K562 (cell line): ENCODE measurements at regions not wholly inside any gene's neighbourhood (a gene's known extent, or its start where the extent isn't known, plus 50 kb on each side); places are given as distances from the start of the nearest gene placed in this dataset.

ENCODE experiments used
- ATAC-seq: fragments of 200-7000 bp; cut with Tn5 transposase; 3 replicates; pipeline ENCODE4 v1.9.1; 2020; ENCODE audit warnings: moderate library complexity
- BruUV-seq: library from RNA; stranded (reverse); fragments of 400-500 nt; replicated peaks from 2 replicates; lab custom pipeline; 2021; lab: Mats Ljungman, UMichigan
- CTCF ChIA-PET: fragments of 300-600 bp; formaldehyde crosslinking; extraction: SDS; loops from one replicate; lab custom pipeline; 2021; ENCODE audit warnings: low intra/inter-chr PET ratio; lab: Yijun Ruan, JAX
- POLR2A ChIA-PET: fragments of 300-600, 350-650 bp; sonication (Branson Sonifier 250); formaldehyde crosslinking; extraction: SDS; loops from one replicate; lab custom pipeline; 2021; ENCODE audit warnings: antibody characterized with exemption, inconsistent platforms; lab: Yijun Ruan, JAX
- DNase-seq, 4 experiments: peaks; one replicate each; pipeline versions ENCODE4 v3.0.0 to v3.0.0-alpha.2; 2011 to 2018; ENCODE audit warnings: low spot score in 3 of 4, mixed read lengths in 3 of 4; ENCODE audit errors: extremely low read depth in 1 of 4
- FAIRE-seq: peaks from 2 replicates; lab custom pipeline; 2011; peaks lifted over from hg19 to GRCh38; lab: Jason Lieb, UNC
- H2AFZ ChIP-seq: 2 replicates; pipeline ENCODE4 v1.6.0; 2011; ENCODE audit warnings: low read depth, low read length, control low read depth, inconsistent platforms
- H3K27ac ChIP-seq: fragments of 200-600 bp; 3 replicates; pipeline ENCODE4 v1.8.0; 2011; ENCODE audit warnings: low read depth, mild to moderate bottlenecking, control low read depth, inconsistent platforms, low read length, moderate library complexity, mixed read lengths; ENCODE audit errors: extremely low read depth
- H3K27me3 ChIP-seq, 2 experiments: fragments of 300-600 bp in 1 of 2; 2 replicates in 1 of 2; 3 replicates in 1 of 2; pipeline versions ENCODE4 v1.6.0 to v1.8.0; 2011; ENCODE audit warnings: inconsistent platforms in 2 of 2, low read length in 2 of 2, mild to moderate bottlenecking in 1 of 2, mixed read lengths in 1 of 2, moderate library complexity in 1 of 2; ENCODE audit not compliant: control insufficient read depth in 2 of 2, insufficient read depth in 2 of 2
- H3K36me3 ChIP-seq: fragments of 300-600 bp; 3 replicates; pipeline ENCODE4 v1.8.0; 2011; ENCODE audit warnings: mild to moderate bottlenecking, low read length, inconsistent platforms; ENCODE audit not compliant: control insufficient read depth, insufficient read depth
- H3K4me1 ChIP-seq, 2 experiments: fragments of 200-600 bp in 1 of 2; replicated peaks in 1 of 2; 2 replicates in 1 of 2; 3 replicates in 1 of 2; pipeline versions ENCODE4 v1.5.1 to v1.8.0; 2011; ENCODE audit warnings: inconsistent platforms in 2 of 2, low read length in 2 of 2, mild to moderate bottlenecking in 1 of 2, mixed read lengths in 1 of 2, moderate library complexity in 1 of 2; ENCODE audit not compliant: control insufficient read depth in 2 of 2, insufficient read depth in 2 of 2
- H3K4me2 ChIP-seq: 2 replicates; pipeline ENCODE4 v1.6.1; 2011; ENCODE audit warnings: low read length, control low read depth, inconsistent platforms, mixed read lengths; ENCODE audit not compliant: insufficient read depth
- H3K4me3 ChIP-seq: fragments of 200-600 bp; sonication (generic), shearing (Covaris generic); 2 replicates; pipeline ENCODE4 v1.5.1; 2016; ENCODE audit warnings: control low read depth, inconsistent platforms
- H3K79me2 ChIP-seq: fragments of 200-600 bp; 3 replicates; pipeline ENCODE4 v1.8.0; 2011; ENCODE audit warnings: low read length, inconsistent platforms; ENCODE audit not compliant: control insufficient read depth, insufficient read depth
- H3K9ac ChIP-seq, 2 experiments: 2 replicates each; pipeline versions ENCODE4 v1.6.0 to v1.6.1; 2011; ENCODE audit warnings: low read depth in 2 of 2, low read length in 2 of 2, control low read depth in 1 of 2, inconsistent platforms in 1 of 2, mild to moderate bottlenecking in 1 of 2, mixed read lengths in 1 of 2; ENCODE audit not compliant: insufficient read depth in 1 of 2
- H3K9me1 ChIP-seq: one replicate; pipeline ENCODE4 v1.6.0; 2011; ENCODE audit warnings: inconsistent platforms, mild to moderate bottlenecking, low read length, moderate library complexity; ENCODE audit not compliant: control insufficient read depth, insufficient read depth
- H3K9me3 ChIP-seq: replicated peaks from 2 replicates; pipeline ENCODE4 v1.5.1; 2011; ENCODE audit warnings: low read depth, low read length, inconsistent platforms; ENCODE audit not compliant: control insufficient read depth, insufficient read depth
- H4K20me1 ChIP-seq: replicated peaks from 2 replicates; pipeline ENCODE4 v1.6.1; 2011; ENCODE audit warnings: low read length, inconsistent platforms, mixed read lengths; ENCODE audit not compliant: control insufficient read depth, insufficient read depth
- AFF1 ChIP-seq, 2 experiments: fragments of 450-650 bp; IDR thresholded peaks; 2 replicates each; pipeline ENCODE4 v1.6.1; 2018; ENCODE audit warnings: mild to moderate bottlenecking in 2 of 2, low read depth in 1 of 2; ENCODE audit not compliant: partially characterized antibody in 2 of 2
- AFF4 ChIP-seq: sonication (generic); formaldehyde crosslinking; IDR thresholded peaks from 2 replicates; pipeline ENCODE4 v1.8.0; 2023; ENCODE audit warnings: mild to moderate bottlenecking, missing genetic modification reagents
- BDP1 ChIP-seq: IDR thresholded peaks from 3 replicates; pipeline ENCODE4 v1.6.1; 2011; ENCODE audit not compliant: insufficient read length, insufficient read depth
- CBX1 ChIP-seq: sonication (generic); IDR thresholded peaks from 2 replicates; pipeline ENCODE4 v1.6.1; 2016; ENCODE audit warnings: antibody characterized with exemption, low read depth, mild to moderate bottlenecking
- LARP7 ChIP-seq: fragments of 450-650 bp; IDR thresholded peaks from 2 replicates; pipeline ENCODE4 v1.6.1; 2016
- MXI1 ChIP-seq: IDR thresholded peaks from 2 replicates; pipeline ENCODE4 v1.6.1; 2011; ENCODE audit warnings: low read depth, mild to moderate bottlenecking, improper control_type of control experiment, low read length
- NFIX ChIP-seq: fragments of 250-450 bp; sonication (Bioruptor Pico); IDR thresholded peaks from 2 replicates; pipeline ENCODE4 v1.4.0; 2020; ENCODE audit warnings: low read depth, mild to moderate bottlenecking, moderate library complexity
- PRMT5 ChIP-seq: sonication (generic); formaldehyde crosslinking; IDR thresholded peaks from 2 replicates; pipeline ENCODE4 v1.5.0; 2020; ENCODE audit warnings: missing genetic modification reagents
- XRCC4 ChIP-seq: IDR thresholded peaks from one replicate; pipeline ENCODE4 v1.6.1; 2011; ENCODE audit not compliant: insufficient read depth, insufficient read length; ENCODE audit errors: extremely low read depth
- ZNF436 ChIP-seq: fragments of 250-450, 450-650 bp; sonication (Bioruptor Pico); formaldehyde crosslinking; IDR thresholded peaks from 2 replicates; pipeline ENCODE4 v1.7.0; 2020; ENCODE audit warnings: mild to moderate bottlenecking
- WGBS: fragments of 100-300 bp; shearing (Covaris generic); methylation state at CpG from one replicate; pipeline ENCODE4 v1.1.6; 2016; ENCODE audit warnings: low coverage, mixed read lengths; ENCODE audit not compliant: insufficient coverage; ENCODE audit errors: missing lambda C conversion rate; 5-methylcytosine and 5-hydroxymethylcytosine counted together
- in situ Hi-C: fragments of 300-500 bp; cut with MboI; formaldehyde crosslinking; loops from 4 replicates; pipeline ENCODE4 v1.15.0; 2018; ENCODE audit warnings: inconsistent platforms, mixed read lengths
- intact Hi-C: fragments of 100-400 bp; cut with micrococcal nuclease; formaldehyde crosslinking; loops from 2 replicates; pipeline ENCODE4 v1.14.2; 2022
- TF ChIP-seq, protein P1 (sequence below), 2 experiments: fragments of 200-800 bp in 1 of 2; sonication (Bioruptor generic) in 1 of 2; sonication (generic) in 1 of 2; formaldehyde crosslinking in 1 of 2; IDR thresholded peaks in 1 of 2; conservative IDR thresholded peaks in 1 of 2; 2 replicates each; pipeline versions ENCODE4 v1.5.0 to v1.6.1; 2016 to 2020; ENCODE audit warnings: missing compliant biosample characterization in 1 of 2, missing genetic modification characterization in 1 of 2, missing genetic modification reagents in 1 of 2
- TF ChIP-seq, protein P2 (sequence below): fragments of 250-450 bp; sonication (Bioruptor Pico); IDR thresholded peaks from 2 replicates; pipeline ENCODE4 v1.8.0; 2021; ENCODE audit warnings: moderate library complexity, mild to moderate bottlenecking, inconsistent platforms

DNA sequence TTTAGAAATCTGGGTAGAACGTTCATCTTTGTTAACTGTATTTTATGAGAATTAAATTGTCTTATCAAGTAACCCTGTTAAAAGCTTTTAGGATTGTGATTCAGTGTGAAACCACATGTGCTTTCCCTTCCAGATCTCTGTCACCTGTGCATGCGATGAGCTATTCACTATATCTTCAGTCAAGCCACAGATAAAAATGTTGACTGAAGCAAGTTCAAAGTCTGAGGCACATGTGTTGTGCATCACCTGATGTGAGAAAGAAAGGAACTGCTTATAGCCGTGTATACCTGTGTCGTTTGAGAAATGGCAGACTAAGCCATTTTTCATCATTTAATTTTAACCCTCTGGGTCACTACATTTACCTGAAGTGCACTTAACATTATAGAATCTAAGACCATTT, 1088.9 kb upstream of the TENM4 start:
- FAIRE-seq (no peak), ATAC-seq (no peak), DNase-seq (no peak)
- Histone ChIP-seq H4K20me1 (no peaks in the 10 kb centered on the region), H3K27me3 (no peaks in the 10 kb centered on the region), H3K36me3 (no peaks in the 10 kb centered on the region), H3K27ac (no peak overlapping the region), H3K4me1 (no peaks in the 10 kb centered on the region), H3K79me2 (no peaks in the 10 kb centered on the region), H3K9me1 (no peaks in the 10 kb centered on the region), H3K9me3 (no peaks in the 10 kb centered on the region), H3K9ac (no peak overlapping the region), H3K4me2 (no peak overlapping the region), H2AFZ (no peak overlapping the region), H3K4me3 (no peak overlapping the region)
- CTCF ChIA-PET = no interaction called here
- intact Hi-C loops (no loop called here), in situ Hi-C loops (no loop called here)
- BruUV-seq = no TSS peak
- 3% methylated on average over 4 of the region's 4 CpGs for WGBS
- POLR2A ChIA-PET = no interaction called here
- TF ChIP-seq BDP1 (no peak), LARP7 (no peak), CBX1 (no peak), ZNF436 (CRISPR knock-in tag) (no peak), MXI1 (no peak), AFF1 (IDR thresholded peaks at IDR 0.05; ENCODE audit: low read depth in 1 of 2, partially characterized antibody in 2 of 2) (no peak), PRMT5 (CRISPR knock-in tag) (no peak), AFF4 (CRISPR knock-in tag) (no peak), XRCC4 (no peak), NFIX (no peak)
- TF ChIP-seq, protein P1, sequence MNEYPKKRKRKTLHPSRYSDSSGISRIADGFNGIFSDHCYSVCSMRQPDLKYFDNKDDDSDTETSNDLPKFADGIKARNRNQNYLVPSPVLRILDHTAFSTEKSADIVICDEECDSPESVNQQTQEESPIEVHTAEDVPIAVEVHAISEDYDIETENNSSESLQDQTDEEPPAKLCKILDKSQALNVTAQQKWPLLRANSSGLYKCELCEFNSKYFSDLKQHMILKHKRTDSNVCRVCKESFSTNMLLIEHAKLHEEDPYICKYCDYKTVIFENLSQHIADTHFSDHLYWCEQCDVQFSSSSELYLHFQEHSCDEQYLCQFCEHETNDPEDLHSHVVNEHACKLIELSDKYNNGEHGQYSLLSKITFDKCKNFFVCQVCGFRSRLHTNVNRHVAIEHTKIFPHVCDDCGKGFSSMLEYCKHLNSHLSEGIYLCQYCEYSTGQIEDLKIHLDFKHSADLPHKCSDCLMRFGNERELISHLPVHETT (CRISPR knock-in tag; conservative IDR thresholded peaks at IDR 0.05 in 1 of 2, IDR thresholded peaks at IDR 0.05 in 1 of 2) = no peak
- TF ChIP-seq, protein P2, sequence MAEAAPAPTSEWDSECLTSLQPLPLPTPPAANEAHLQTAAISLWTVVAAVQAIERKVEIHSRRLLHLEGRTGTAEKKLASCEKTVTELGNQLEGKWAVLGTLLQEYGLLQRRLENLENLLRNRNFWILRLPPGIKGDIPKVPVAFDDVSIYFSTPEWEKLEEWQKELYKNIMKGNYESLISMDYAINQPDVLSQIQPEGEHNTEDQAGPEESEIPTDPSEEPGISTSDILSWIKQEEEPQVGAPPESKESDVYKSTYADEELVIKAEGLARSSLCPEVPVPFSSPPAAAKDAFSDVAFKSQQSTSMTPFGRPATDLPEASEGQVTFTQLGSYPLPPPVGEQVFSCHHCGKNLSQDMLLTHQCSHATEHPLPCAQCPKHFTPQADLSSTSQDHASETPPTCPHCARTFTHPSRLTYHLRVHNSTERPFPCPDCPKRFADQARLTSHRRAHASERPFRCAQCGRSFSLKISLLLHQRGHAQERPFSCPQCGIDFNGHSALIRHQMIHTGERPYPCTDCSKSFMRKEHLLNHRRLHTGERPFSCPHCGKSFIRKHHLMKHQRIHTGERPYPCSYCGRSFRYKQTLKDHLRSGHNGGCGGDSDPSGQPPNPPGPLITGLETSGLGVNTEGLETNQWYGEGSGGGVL (CRISPR knock-in tag) = no peak
